Activated naive CD8-positive, alpha-beta T cell (primary cell): ENCODE measurements at regions not wholly inside any gene's neighbourhood (a gene's known extent, or its start where the extent isn't known, plus 50 kb on each side); places are given as distances from the start of the nearest gene placed in this dataset.
"Not testable (repeated sequence)": the region's sequence is repeated elsewhere in the genome, so short reads cannot be mapped to it uniquely, and the experiment has no call there.

Experiments
- H3K27ac Mint-ChIP-seq: one replicate; pipeline ENCODE4 v1.8.0; 2021; ENCODE audit warnings: mixed read lengths
- H3K27me3 Mint-ChIP-seq: one replicate; pipeline ENCODE4 v1.8.0; 2021; ENCODE audit warnings: mixed read lengths
- H3K36me3 Mint-ChIP-seq: one replicate; pipeline ENCODE4 v1.8.0; 2021; ENCODE audit warnings: mixed read lengths
- H3K4me1 Mint-ChIP-seq: one replicate; pipeline ENCODE4 v1.8.0; 2021; ENCODE audit warnings: low read depth, mixed read lengths
- H3K4me3 Mint-ChIP-seq: one replicate; pipeline ENCODE4 v1.8.0; 2021; ENCODE audit warnings: mild to moderate bottlenecking, mixed read lengths
- H3K9me3 Mint-ChIP-seq: one replicate; pipeline ENCODE4 v1.8.0; 2021; ENCODE audit warnings: low read depth, mixed read lengths

DNA sequence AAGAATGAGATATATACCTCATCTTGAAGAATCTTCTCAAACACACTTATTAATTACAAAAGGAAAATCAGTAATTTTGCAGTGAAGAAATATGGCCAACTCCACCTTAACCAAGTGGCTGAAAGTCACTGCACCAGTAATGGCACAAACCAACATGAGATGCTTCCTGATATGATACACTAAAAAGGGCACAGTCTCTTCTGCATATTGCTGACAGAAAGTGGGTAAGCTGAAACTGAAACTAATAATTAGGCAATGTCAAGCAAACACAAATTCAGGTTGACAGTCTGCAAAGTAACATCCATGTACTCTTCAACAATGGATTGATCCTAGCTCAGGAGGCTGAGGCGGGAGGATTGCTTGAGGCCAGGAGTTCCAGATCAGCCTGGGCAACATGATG, 56.1 kb downstream of the ZNF22 start:
- H3K36me3 Mint-ChIP-seq, H3K4me1 Mint-ChIP-seq, H3K27ac Mint-ChIP-seq, H3K9me3 Mint-ChIP-seq, H3K4me3 Mint-ChIP-seq, H3K27me3 Mint-ChIP-seq: not testable (repeated sequence)

DNA sequence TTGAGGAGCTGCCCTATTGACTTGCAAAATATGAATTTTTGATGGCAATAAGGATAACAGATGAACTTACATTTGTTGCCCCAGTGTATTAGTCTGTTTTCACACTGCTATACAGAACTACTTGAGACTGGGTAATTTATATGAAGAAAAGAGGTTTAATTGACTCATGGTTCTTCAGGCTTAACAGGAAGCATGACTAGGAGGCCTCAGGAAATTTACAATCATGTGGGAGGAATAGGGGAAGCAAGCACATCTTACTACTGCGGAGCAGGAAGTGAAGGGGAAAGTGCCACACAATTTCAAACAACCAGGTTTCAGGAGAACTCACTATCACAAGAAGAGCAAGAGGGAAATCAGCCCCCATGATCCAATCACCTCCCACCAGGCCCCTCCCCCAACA, 57.9 kb downstream of the ZNF22 start:
- no peaks in the 10 kb centered on the region for H3K4me1 Mint-ChIP-seq
- H3K27me3 Mint-ChIP-seq, result peaks cover 1% of the 10 kb centered on the region
- no peaks in the 10 kb centered on the region for H3K9me3 Mint-ChIP-seq
- H3K27ac Mint-ChIP-seq, result no peak overlapping the region
- H3K36me3 Mint-ChIP-seq, result no peaks in the 10 kb centered on the region
- no peak overlapping the region for H3K4me3 Mint-ChIP-seq

- H3K36me3 Mint-ChIP-seq, result no peaks in the 10 kb centered on the region
Measured at GRCh38 chr10:45058992-45059561, 58.4 kb downstream of the ZNF22 start.

GRCh38 chr10:45059632-45060031, 58.9 kb downstream of the ZNF22 start:
- H3K9me3 Mint-ChIP-seq, result no peaks in the 10 kb centered on the region
- no peak overlapping the region for H3K27ac Mint-ChIP-seq
- H3K27me3 Mint-ChIP-seq, result peaks cover 2% of the 10 kb centered on the region
- no peak overlapping the region for H3K4me3 Mint-ChIP-seq
- no peaks in the 10 kb centered on the region for H3K4me1 Mint-ChIP-seq
- no peaks in the 10 kb centered on the region for H3K36me3 Mint-ChIP-seq

More at GRCh38 chr10:45058992-45059561, 58.4 kb downstream of the ZNF22 start:
- no peak overlapping the region for H3K4me3 Mint-ChIP-seq
- H3K9me3 Mint-ChIP-seq, result no peaks in the 10 kb centered on the region
- H3K4me1 Mint-ChIP-seq, result no peaks in the 10 kb centered on the region
- no peak overlapping the region for H3K27ac Mint-ChIP-seq
- H3K27me3 Mint-ChIP-seq, result peaks cover 1% of the 10 kb centered on the region

GRCh38 chr10:45061982-45062381, 61.3 kb downstream of the ZNF22 start:
- no peaks in the 10 kb centered on the region for H3K9me3 Mint-ChIP-seq
- H3K36me3 Mint-ChIP-seq, result no peaks in the 10 kb centered on the region
- H3K27ac Mint-ChIP-seq, result no peak overlapping the region
- no peaks in the 10 kb centered on the region for H3K4me1 Mint-ChIP-seq
- no peak overlapping the region for H3K4me3 Mint-ChIP-seq
- H3K27me3 Mint-ChIP-seq, result peaks cover 3% of the 10 kb centered on the region

GRCh38 chr10:45063591-45064231, 63.0 kb downstream of the ZNF22 start:
- H3K4me3 Mint-ChIP-seq, result no peak overlapping the region
- no peak overlapping the region for H3K27ac Mint-ChIP-seq
- H3K27me3 Mint-ChIP-seq, result peaks cover 3% of the 10 kb centered on the region
- no peaks in the 10 kb centered on the region for H3K36me3 Mint-ChIP-seq
- no peaks in the 10 kb centered on the region for H3K9me3 Mint-ChIP-seq
- no peaks in the 10 kb centered on the region for H3K4me1 Mint-ChIP-seq

- H3K36me3 Mint-ChIP-seq, result no peaks in the 10 kb centered on the region
Measured at GRCh38 chr10:45064998-45065397, 64.3 kb downstream of the ZNF22 start.

DNA sequence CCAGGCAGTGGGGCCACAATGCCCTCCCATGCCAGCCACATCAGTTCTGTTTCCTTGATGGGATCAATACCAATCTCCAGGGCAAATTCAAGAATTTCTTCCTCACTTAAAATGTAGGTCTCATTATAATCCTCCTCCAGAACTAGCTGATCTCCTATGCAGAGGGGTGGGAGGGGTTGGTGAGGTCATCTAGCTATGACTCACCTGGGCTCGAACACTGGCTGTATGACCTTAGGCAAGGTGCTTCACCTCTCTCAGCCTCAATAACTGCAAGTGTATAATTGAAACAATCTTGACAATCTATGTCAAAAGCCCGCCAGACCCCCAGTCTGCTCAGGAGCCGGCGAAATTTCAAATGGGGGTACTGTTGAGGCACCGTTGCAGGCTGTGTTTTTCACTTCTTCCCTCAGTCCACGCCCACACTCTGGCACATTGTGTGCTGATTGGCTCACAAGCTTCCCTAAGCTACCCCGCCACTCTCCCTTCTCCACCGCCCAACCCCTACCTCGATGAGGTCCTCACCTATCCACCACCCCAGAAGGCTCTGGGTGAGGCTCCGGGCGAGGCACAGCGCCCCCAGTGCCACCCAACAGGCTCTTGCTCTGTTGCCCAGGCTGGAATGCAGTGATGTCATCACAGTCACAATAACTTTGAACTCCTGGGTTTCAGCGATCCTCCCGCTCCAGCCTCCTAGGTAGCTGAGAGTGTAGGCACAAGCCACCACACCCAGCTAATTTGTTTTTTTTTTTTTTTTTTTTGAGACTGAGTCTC, 70.5 kb downstream of the ZNF22 start:
- peaks cover 10% of the 10 kb centered on the region for H3K9me3 Mint-ChIP-seq
- no peaks in the 10 kb centered on the region for H3K36me3 Mint-ChIP-seq
- no peaks in the 10 kb centered on the region for H3K4me1 Mint-ChIP-seq
- no peaks in the 10 kb centered on the region for H3K27me3 Mint-ChIP-seq
- H3K4me3 Mint-ChIP-seq, result no peak overlapping the region
- no peak overlapping the region for H3K27ac Mint-ChIP-seq

More at GRCh38 chr10:45064998-45065397, 64.3 kb downstream of the ZNF22 start:
- Mint-ChIP-seq H3K4me3 (no peak overlapping the region), H3K27ac (no peak overlapping the region), H3K4me1 (no peaks in the 10 kb centered on the region), H3K9me3 (no peaks in the 10 kb centered on the region), H3K27me3 (peaks cover 3% of the 10 kb centered on the region)

- Mint-ChIP-seq H3K27me3 (peaks cover 3% of the 10 kb centered on the region), H3K27ac (no peak overlapping the region), H3K4me1 (peaks cover 4% of the 10 kb centered on the region), H3K9me3 (peaks cover 10% of the 10 kb centered on the region), H3K4me3 (no peak overlapping the region), H3K36me3 (no peaks in the 10 kb centered on the region)
Measured at GRCh38 chr10:45075216-45075615, 74.5 kb downstream of the ZNF22 start.

DNA sequence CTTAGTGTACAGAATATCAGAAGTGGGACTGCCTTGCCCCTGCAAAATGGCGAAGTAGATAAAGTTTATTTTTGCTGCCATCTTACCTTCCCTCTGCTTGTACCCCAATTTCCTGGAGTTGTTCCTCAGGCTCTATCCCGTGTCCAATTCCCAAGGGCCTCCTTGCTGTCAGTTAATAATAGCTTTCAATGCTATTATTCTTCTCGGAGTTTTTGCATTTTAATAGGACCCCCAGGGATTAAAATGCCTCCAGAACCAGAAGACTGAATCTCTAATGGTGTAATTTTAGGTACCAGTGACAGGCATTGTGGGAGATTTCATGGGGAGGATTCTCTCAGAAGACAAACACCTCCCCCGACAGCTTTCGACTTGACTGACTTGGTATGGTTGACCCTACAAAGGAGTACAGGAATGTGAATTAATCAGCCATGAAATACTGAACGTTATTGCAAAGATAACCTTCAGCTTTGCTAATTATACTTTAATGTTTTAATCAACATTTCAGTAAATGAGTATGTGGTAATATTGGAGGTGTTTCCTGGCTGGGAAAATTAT, 75.2 kb downstream of the ZNF22 start:
- peaks cover 3% of the 10 kb centered on the region for H3K27me3 Mint-ChIP-seq
- no peak overlapping the region for H3K4me3 Mint-ChIP-seq
- H3K4me1 Mint-ChIP-seq, result peaks cover 4% of the 10 kb centered on the region
- peaks cover 6% of the 10 kb centered on the region for H3K9me3 Mint-ChIP-seq
- no peak overlapping the region for H3K27ac Mint-ChIP-seq
- H3K36me3 Mint-ChIP-seq, result no peaks in the 10 kb centered on the region

- Mint-ChIP-seq H3K27ac (no peak overlapping the region), H3K9me3 (no peaks in the 10 kb centered on the region), H3K27me3 (peaks cover 3% of the 10 kb centered on the region)
Measured at GRCh38 chr10:45076891-45077290, 76.2 kb downstream of the ZNF22 start.

DNA sequence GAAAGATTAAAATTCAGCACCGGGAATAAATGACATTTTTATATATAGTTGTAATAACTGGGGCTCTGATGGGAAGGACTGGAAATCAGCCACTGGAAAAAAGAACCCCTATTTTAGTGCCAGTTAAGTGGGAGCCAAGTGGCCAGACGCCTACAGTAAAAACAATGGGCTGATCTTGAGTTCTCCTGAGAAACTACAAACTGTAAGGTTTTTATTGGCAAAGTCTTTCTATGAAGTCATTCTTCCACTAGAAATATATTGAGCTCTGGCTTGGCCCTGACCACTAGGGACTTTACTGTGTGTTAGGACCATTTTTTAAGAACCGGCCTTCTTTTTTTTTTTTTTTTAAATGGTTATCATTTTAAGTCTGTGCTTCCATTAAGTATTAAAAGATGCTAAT, 79.6 kb downstream of the ZNF22 start:
- Mint-ChIP-seq H3K36me3 (peaks cover 3% of the 10 kb centered on the region), H3K4me1 (peaks cover 4% of the 10 kb centered on the region), H3K4me3 (no peak overlapping the region), H3K27ac (no peak overlapping the region), H3K27me3 (peaks cover 6% of the 10 kb centered on the region), H3K9me3 (peaks cover 5% of the 10 kb centered on the region)

More at GRCh38 chr10:45076891-45077290, 76.2 kb downstream of the ZNF22 start:
- peaks cover 4% of the 10 kb centered on the region for H3K4me1 Mint-ChIP-seq
- H3K4me3 Mint-ChIP-seq, result no peak overlapping the region
- no peaks in the 10 kb centered on the region for H3K36me3 Mint-ChIP-seq

DNA sequence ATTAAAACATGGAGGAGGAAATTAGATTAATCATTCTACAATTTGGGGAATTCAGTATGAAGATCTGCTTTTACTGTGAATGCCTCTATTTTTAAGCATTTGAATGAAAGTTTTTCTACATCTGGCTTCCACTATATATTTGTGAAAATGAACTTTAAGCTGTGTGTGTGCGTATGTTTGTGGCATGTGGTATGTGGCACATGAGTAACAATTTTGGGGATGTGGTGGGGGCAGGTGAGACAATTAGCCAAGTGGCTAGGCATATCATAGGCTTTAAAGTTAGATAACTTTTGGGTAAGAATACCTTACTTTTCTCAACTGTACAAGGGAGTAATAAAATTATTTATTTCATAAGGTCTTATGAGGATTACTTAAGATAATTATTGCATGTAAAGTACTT, 81.5 kb downstream of the ZNF22 start:
- Mint-ChIP-seq H3K4me1 (no peaks in the 10 kb centered on the region), H3K4me3 (no peak overlapping the region), H3K36me3 (peaks cover 3% of the 10 kb centered on the region), H3K27ac (no peak overlapping the region), H3K9me3 (peaks cover 15% of the 10 kb centered on the region), H3K27me3 (peaks cover 6% of the 10 kb centered on the region)

DNA sequence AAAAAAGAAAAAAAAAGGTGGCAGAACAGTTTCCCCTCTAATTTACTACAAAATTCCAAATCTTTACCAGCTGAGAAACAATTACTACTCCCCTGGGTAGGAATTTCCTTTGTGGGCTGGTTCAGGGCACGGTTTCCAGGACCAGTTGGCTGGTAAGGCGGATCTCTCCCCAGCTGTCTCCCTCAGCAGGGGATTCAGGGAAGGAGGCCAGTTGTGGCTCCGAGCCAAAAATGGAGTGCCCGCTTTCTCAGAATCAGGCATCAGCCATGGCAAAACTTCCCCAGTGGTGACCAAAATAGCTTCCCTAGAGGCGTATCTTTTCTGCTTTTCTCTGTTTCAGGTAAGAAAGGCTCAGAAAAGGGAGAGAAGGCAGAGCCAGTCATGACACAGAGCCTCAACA, 91.2 kb downstream of the ZNF22 start:
- H3K36me3 Mint-ChIP-seq, result no peaks in the 10 kb centered on the region
- no peak overlapping the region for H3K27ac Mint-ChIP-seq
- no peak overlapping the region for H3K4me3 Mint-ChIP-seq
- H3K27me3 Mint-ChIP-seq, result peaks cover 10% of the 10 kb centered on the region
- H3K9me3 Mint-ChIP-seq, result no peaks in the 10 kb centered on the region
- H3K4me1 Mint-ChIP-seq, result no peaks in the 10 kb centered on the region

DNA sequence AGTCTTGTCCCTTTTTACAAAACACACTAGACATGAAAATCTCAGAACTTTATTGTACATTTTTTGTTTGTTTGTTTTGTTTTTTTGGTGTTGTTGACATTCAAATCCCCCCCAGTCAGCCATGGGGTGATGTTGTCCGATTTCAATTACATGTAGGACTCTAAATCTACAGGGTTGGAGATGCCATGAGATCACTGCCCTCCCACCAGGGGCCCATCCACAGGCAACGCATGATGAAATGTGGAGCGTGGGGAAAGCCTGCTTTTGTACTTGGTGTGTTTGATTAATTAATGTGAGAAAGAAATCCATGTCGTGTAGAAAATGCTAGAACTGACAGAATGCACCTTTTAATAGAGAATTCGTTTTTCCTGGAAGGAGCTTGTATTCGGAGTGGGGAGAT, 93.2 kb downstream of the ZNF22 start:
- no peaks in the 10 kb centered on the region for H3K9me3 Mint-ChIP-seq
- no peaks in the 10 kb centered on the region for H3K36me3 Mint-ChIP-seq
- no peak overlapping the region for H3K4me3 Mint-ChIP-seq
- no peaks in the 10 kb centered on the region for H3K4me1 Mint-ChIP-seq
- no peak overlapping the region for H3K27ac Mint-ChIP-seq
- peaks cover 15% of the 10 kb centered on the region for H3K27me3 Mint-ChIP-seq
